Omental fat pad (tissue), 3 donors: ENCODE measurements at regions not wholly inside any gene's neighbourhood (a gene's known extent, or its start where the extent isn't known, plus 50 kb on each side); places are given as distances from the start of the nearest gene placed in this dataset.

Experiments used
- ATAC-seq: fragments of 150-250 bp; one replicate; pipeline ENCODE4 v1.9.1; 2016; ENCODE audit warnings: mild to moderate bottlenecking, moderate library complexity; ENCODE audit not compliant: low FRiP score
- DNase-seq: peaks from one replicate; pipeline ENCODE4 v3.0.0-alpha.2; 2019; ENCODE audit warnings: low spot score
- TF ChIP-seq, protein P1 (sequence below), 3 donors: fragments of 450-650 bp; IDR thresholded peaks; one replicate each; pipeline ENCODE4 v1.5.1; 2016 to 2017; ENCODE audit warnings: antibody characterized with exemption in 3 of 3, mild to moderate bottlenecking in 3 of 3, moderate library complexity in 2 of 3

DNA sequence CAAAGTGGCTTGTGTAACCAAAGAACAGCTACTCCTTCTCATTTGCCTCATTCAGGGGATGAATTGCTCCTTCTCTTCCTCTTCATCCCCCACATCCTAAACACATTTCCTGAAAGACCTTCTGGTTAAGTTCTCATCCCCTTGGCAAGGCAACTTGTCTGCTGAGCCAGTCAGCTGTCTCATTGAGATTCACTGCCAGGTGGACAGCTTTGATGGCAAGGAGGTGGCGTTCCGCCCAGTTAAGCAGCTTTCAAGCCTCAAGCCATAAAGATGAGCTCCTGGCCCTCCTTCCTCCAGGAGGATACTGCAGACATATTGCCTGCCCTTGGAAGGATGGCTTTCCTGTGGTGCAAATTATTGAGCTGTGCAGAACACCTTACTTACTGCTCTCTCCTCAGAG, 448.6 kb upstream of the MPDZ start:
- TF ChIP-seq, protein P1, sequence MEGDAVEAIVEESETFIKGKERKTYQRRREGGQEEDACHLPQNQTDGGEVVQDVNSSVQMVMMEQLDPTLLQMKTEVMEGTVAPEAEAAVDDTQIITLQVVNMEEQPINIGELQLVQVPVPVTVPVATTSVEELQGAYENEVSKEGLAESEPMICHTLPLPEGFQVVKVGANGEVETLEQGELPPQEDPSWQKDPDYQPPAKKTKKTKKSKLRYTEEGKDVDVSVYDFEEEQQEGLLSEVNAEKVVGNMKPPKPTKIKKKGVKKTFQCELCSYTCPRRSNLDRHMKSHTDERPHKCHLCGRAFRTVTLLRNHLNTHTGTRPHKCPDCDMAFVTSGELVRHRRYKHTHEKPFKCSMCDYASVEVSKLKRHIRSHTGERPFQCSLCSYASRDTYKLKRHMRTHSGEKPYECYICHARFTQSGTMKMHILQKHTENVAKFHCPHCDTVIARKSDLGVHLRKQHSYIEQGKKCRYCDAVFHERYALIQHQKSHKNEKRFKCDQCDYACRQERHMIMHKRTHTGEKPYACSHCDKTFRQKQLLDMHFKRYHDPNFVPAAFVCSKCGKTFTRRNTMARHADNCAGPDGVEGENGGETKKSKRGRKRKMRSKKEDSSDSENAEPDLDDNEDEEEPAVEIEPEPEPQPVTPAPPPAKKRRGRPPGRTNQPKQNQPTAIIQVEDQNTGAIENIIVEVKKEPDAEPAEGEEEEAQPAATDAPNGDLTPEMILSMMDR (IDR thresholded peaks at IDR 0.05), result no peak
- ATAC-seq (no peak), DNase-seq (no peak)

DNA sequence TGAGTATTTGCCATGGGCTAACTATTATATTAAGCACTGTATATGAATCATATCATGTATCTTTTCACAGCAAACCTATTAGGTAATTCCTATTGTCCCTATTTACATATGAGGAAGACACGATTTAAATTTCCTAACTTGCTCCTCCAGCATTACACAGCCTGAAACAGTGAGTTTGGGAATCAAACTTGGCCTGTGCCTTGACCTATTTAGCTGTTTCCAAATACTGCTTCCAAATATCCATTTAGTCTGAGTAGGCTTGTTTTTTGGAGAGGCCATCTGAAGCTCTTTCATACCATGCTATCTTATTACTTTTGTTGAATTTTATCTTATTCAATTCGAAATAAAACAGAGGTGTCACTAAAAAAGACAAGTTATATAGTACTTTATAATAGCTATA, 447.3 kb upstream of the MPDZ start:
- ATAC-seq (no peak), DNase-seq (no peak)
- TF ChIP-seq, protein P1 (IDR thresholded peaks at IDR 0.05), result no peak

- no peak for ATAC-seq
- TF ChIP-seq, protein P1 (IDR thresholded peaks at IDR 0.05), result no peak
These were observed 446.0 kb upstream of the MPDZ start for GRCh38 chr9:13725516-13725915.

GRCh38 chr9:13721481-13722235, 442.2 kb upstream of the MPDZ start:
- no peak for DNase-seq
- no peak for ATAC-seq
- TF ChIP-seq, protein P1 (IDR thresholded peaks at IDR 0.05), result no peak

More at GRCh38 chr9:13725516-13725915, 446.0 kb upstream of the MPDZ start:
- no peak for DNase-seq

- DNase-seq, result no peak
- TF ChIP-seq, protein P1 (IDR thresholded peaks at IDR 0.05), result no peak
These were observed 440.6 kb upstream of the MPDZ start for GRCh38 chr9:13719981-13720676.

GRCh38 chr9:13719446-13719845, 440.0 kb upstream of the MPDZ start:
- no peak for DNase-seq
- TF ChIP-seq, protein P1 (IDR thresholded peaks at IDR 0.05), result no peak
- ATAC-seq, result no peak

More at GRCh38 chr9:13719981-13720676, 440.6 kb upstream of the MPDZ start:
- ATAC-seq, result peak; percentile 70
